ENCODE measurements at regions not wholly inside any gene's neighbourhood (a gene's known extent, or its start where the extent isn't known, plus 50 kb on each side); places are given as distances from the start of the nearest gene placed in this dataset.

DNA sequence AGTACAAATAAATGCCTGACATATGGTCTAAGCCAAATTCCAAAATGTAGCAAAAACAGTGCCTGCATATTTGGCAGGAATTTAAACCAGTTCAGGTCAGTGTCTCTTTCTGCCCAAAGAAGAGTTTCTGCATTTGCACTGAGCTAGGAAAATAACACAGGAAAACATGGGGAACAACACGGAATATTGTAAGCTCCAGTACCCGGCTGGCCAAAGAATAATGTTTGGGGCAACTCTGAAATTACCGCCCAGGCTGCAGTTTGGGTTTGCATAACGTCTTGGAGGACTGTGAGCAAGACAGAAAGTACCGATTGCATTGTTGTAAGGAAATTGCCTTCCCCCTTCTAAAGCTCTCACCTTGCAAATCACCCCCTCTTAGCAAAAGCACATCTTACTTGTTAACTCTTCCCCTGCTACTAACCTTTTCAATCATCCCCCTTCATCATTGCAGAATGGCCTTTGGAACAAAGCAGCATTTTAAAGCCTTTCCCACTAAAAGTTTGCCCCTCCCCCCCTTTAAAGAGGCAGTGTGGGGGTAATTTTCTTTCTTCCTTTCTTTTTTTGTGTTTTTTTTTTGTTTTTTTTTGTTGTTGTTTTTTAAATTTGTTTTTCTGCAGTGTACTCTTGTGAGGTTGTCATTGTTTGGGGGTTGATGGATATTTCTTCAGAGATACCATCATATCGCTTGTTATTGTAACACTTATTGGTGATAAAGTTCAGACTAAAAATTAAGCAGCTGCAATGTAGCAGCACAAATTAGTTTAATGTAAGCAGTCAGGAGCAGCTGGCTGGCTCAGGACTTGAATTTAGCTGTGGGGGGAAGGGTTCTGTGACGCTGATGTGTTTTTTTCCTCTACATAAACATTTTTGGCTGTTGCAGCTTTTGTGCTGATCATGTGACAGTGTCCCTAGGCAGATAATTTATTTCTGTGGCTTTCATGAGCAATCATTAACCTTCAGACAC, 100.0 kb upstream of the CITED2 start (continued):
- TF ChIP-seq YBX1 (IDR thresholded peaks at IDR 0.05), result no peak
- TF ChIP-seq OTX1 (CRISPR knock-in tag; IDR thresholded peaks at IDR 0.05), result 0 out of 2 replicates have a peak, but pooled peaks have one; percentile 38
- no peak for TF ChIP-seq TSC22D4 (tag; IDR thresholded peaks at IDR 0.05)
- TF ChIP-seq, protein P1, sequence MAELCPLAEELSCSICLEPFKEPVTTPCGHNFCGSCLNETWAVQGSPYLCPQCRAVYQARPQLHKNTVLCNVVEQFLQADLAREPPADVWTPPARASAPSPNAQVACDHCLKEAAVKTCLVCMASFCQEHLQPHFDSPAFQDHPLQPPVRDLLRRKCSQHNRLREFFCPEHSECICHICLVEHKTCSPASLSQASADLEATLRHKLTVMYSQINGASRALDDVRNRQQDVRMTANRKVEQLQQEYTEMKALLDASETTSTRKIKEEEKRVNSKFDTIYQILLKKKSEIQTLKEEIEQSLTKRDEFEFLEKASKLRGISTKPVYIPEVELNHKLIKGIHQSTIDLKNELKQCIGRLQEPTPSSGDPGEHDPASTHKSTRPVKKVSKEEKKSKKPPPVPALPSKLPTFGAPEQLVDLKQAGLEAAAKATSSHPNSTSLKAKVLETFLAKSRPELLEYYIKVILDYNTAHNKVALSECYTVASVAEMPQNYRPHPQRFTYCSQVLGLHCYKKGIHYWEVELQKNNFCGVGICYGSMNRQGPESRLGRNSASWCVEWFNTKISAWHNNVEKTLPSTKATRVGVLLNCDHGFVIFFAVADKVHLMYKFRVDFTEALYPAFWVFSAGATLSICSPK (IDR thresholded peaks at IDR 0.05; ENCODE audit: borderline replicate concordance), result 0 out of 2 replicates have a peak, but pooled peaks have one; percentile 71
- TF ChIP-seq FOXA3 (CRISPR knock-in tag; conservative IDR thresholded peaks at IDR 0.05 in 1 of 2, IDR thresholded peaks at IDR 0.05 in 1 of 2), result no peak
- TF ChIP-seq PRMT5 (CRISPR knock-in tag; IDR thresholded peaks at IDR 0.05), result no peak
- TF ChIP-seq, protein P2, sequence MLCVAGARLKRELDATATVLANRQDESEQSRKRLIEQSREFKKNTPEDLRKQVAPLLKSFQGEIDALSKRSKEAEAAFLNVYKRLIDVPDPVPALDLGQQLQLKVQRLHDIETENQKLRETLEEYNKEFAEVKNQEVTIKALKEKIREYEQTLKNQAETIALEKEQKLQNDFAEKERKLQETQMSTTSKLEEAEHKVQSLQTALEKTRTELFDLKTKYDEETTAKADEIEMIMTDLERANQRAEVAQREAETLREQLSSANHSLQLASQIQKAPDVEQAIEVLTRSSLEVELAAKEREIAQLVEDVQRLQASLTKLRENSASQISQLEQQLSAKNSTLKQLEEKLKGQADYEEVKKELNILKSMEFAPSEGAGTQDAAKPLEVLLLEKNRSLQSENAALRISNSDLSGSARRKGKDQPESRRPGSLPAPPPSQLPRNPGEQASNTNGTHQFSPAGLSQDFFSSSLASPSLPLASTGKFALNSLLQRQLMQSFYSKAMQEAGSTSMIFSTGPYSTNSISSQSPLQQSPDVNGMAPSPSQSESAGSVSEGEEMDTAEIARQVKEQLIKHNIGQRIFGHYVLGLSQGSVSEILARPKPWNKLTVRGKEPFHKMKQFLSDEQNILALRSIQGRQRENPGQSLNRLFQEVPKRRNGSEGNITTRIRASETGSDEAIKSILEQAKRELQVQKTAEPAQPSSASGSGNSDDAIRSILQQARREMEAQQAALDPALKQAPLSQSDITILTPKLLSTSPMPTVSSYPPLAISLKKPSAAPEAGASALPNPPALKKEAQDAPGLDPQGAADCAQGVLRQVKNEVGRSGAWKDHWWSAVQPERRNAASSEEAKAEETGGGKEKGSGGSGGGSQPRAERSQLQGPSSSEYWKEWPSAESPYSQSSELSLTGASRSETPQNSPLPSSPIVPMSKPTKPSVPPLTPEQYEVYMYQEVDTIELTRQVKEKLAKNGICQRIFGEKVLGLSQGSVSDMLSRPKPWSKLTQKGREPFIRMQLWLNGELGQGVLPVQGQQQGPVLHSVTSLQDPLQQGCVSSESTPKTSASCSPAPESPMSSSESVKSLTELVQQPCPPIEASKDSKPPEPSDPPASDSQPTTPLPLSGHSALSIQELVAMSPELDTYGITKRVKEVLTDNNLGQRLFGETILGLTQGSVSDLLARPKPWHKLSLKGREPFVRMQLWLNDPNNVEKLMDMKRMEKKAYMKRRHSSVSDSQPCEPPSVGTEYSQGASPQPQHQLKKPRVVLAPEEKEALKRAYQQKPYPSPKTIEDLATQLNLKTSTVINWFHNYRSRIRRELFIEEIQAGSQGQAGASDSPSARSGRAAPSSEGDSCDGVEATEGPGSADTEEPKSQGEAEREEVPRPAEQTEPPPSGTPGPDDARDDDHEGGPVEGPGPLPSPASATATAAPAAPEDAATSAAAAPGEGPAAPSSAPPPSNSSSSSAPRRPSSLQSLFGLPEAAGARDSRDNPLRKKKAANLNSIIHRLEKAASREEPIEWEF (CRISPR knock-in tag; IDR thresholded peaks at IDR 0.05), result no peak
- no peak for TF ChIP-seq ZBTB17 (CRISPR knock-in tag; IDR thresholded peaks at IDR 0.05)
- TF ChIP-seq CAMTA2 (CRISPR knock-in tag; conservative IDR thresholded peaks at IDR 0.05), result no peak
- TF ChIP-seq EP300 (IDR thresholded peaks at IDR 0.05; ENCODE audit: low read length), result peak; percentile 15
- peak; percentile 23; the same call in 1 of the 2 replicates for TF ChIP-seq MTA2 (IDR thresholded peaks at IDR 0.05; ENCODE audit: low read depth)
- TF ChIP-seq SRF (CRISPR knock-in tag; IDR thresholded peaks at IDR 0.05), result no peak
- TF ChIP-seq NCOA2 (IDR thresholded peaks at IDR 0.05; ENCODE audit: partially characterized antibody in 2 of 2), result no peak
- TF ChIP-seq, protein P3, sequence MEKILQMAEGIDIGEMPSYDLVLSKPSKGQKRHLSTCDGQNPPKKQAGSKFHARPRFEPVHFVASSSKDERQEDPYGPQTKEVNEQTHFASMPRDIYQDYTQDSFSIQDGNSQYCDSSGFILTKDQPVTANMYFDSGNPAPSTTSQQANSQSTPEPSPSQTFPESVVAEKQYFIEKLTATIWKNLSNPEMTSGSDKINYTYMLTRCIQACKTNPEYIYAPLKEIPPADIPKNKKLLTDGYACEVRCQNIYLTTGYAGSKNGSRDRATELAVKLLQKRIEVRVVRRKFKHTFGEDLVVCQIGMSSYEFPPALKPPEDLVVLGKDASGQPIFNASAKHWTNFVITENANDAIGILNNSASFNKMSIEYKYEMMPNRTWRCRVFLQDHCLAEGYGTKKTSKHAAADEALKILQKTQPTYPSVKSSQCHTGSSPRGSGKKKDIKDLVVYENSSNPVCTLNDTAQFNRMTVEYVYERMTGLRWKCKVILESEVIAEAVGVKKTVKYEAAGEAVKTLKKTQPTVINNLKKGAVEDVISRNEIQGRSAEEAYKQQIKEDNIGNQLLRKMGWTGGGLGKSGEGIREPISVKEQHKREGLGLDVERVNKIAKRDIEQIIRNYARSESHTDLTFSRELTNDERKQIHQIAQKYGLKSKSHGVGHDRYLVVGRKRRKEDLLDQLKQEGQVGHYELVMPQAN (IDR thresholded peaks at IDR 0.05; ENCODE audit: borderline replicate concordance), result peak; percentile 26; the same call in 1 of the 2 replicates
- peak; percentile 60; the same call in 1 of the 2 replicates for TF ChIP-seq ZNF512 (tag; IDR thresholded peaks at IDR 0.05)
- TF ChIP-seq ZNF133 (CRISPR knock-in tag; IDR thresholded peaks at IDR 0.05), result no peak

All from K562 (cell line).